ENCODE measurements at regions not wholly inside any gene's neighbourhood (a gene's known extent, or its start where the extent isn't known, plus 50 kb on each side); places are given as distances from the start of the nearest gene placed in this dataset.

- no peak overlapping the region for H3K27ac Mint-ChIP-seq
- H3K27me3 Mint-ChIP-seq (ENCODE audit: low read depth): peaks cover 2% of the 10 kb centered on the region; the same call in 1 of the 2 replicates
- ChIA-PET POLR2A (no interaction called here), CTCF (interaction anchor here (0.7 to 2.9 kb wide), 20 partner anchors 11 to 601 kb away, joined by 3 to 12 read pairs (median 4); no protein-coding TSS in a partner anchor)
- H3K36me3 Mint-ChIP-seq: peaks cover 30% of the 10 kb centered on the region
- H3K4me3 Mint-ChIP-seq: no peak overlapping the region; the same call in 1 of the 2 replicates
- peaks cover 20% of the 10 kb centered on the region for H3K4me1 Mint-ChIP-seq
- DNase-seq (ENCODE audit: low spot score) (peak; percentile 43), ATAC-seq (peak; percentile 93)
- H3K9me3 Mint-ChIP-seq: peaks cover 32% of the 10 kb centered on the region
- TF ChIP-seq, protein P1, sequence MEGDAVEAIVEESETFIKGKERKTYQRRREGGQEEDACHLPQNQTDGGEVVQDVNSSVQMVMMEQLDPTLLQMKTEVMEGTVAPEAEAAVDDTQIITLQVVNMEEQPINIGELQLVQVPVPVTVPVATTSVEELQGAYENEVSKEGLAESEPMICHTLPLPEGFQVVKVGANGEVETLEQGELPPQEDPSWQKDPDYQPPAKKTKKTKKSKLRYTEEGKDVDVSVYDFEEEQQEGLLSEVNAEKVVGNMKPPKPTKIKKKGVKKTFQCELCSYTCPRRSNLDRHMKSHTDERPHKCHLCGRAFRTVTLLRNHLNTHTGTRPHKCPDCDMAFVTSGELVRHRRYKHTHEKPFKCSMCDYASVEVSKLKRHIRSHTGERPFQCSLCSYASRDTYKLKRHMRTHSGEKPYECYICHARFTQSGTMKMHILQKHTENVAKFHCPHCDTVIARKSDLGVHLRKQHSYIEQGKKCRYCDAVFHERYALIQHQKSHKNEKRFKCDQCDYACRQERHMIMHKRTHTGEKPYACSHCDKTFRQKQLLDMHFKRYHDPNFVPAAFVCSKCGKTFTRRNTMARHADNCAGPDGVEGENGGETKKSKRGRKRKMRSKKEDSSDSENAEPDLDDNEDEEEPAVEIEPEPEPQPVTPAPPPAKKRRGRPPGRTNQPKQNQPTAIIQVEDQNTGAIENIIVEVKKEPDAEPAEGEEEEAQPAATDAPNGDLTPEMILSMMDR (IDR thresholded peaks at IDR 0.05): peak; percentile 48
- TF ChIP-seq ATF1 (CRISPR knock-in tag; IDR thresholded peaks at IDR 0.05) (no peak), CREB1 (CRISPR knock-in tag; IDR thresholded peaks at IDR 0.05) (no peak)
These were observed 347.9 kb upstream of the SPTLC3 start for GRCh38 chr20:12660918-12661317.

DNA sequence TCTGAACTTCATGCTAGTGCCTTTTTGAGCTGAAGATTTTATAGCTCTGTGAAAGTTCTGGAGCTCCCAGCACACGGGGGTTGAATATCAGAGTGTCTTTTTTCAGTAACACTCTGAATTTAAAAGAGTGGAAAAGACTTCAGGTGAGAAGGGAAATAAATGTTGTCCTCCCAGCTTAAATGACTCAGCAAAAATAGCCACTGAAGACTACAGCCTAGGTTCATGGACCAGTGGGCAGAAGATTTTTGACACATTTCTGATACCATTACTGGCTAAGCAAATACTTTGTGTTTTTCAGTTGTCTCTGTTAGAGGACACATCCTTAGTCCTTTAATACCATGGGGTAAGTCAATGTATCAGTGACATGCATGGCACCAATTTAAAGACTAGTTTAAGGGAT is 338.5 kb upstream of the SPTLC3 start:
- TF ChIP-seq CREB1 (CRISPR knock-in tag; IDR thresholded peaks at IDR 0.05) (no peak), PREB (CRISPR knock-in tag; IDR thresholded peaks at IDR 0.05; ENCODE audit: borderline replicate concordance) (no peak), GABPB1 (CRISPR knock-in tag; IDR thresholded peaks at IDR 0.05) (no peak), ZNF317 (CRISPR knock-in tag; IDR thresholded peaks at IDR 0.05; ENCODE audit: borderline replicate concordance, low read depth) (no peak), ZNF121 (CRISPR knock-in tag; IDR thresholded peaks at IDR 0.05) (no peak)
- Mint-ChIP-seq H3K9me3 (peaks cover 19% of the 10 kb centered on the region), H3K27ac (no peak overlapping the region), H3K27me3 (ENCODE audit: low read depth) (no peaks in the 10 kb centered on the region), H3K4me3 (no peak overlapping the region), H3K4me1 (peaks cover 26% of the 10 kb centered on the region), H3K36me3 (peaks cover 10% of the 10 kb centered on the region)
- POLR2A ChIA-PET: no interaction called here
- DNase-seq (ENCODE audit: low spot score) (no peak), ATAC-seq (no peak)
- CTCF ChIA-PET: no interaction called here

DNA sequence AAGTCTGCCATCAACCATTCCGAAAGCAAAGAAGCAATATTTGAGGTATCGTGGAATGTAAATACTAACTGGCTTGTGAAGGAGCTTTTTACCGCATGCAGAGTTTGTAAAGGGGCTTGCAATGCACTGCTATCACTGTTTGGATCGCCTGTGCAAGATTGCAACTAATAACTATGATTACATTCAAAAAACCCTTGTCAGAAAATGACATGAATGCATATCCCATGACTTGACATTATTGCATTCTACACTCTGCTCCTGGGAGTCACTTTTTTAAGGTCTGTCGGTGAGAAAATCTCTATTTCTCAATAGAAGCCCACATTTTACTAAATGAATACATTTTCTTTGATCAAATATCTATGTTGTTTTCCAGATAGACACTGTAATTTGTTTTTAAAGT is 335.4 kb upstream of the SPTLC3 start:
- POLR2A ChIA-PET: no interaction called here
- DNase-seq (ENCODE audit: low spot score): no peak
- Mint-ChIP-seq H3K4me3 (no peak overlapping the region), H3K36me3 (peaks cover 7% of the 10 kb centered on the region; the same call in 1 of the 2 replicates), H3K27ac (no peak overlapping the region), H3K4me1 (peaks cover 43% of the 10 kb centered on the region), H3K9me3 (peaks cover 19% of the 10 kb centered on the region), H3K27me3 (ENCODE audit: low read depth) (no peaks in the 10 kb centered on the region)
- CTCF ChIA-PET: no interaction called here
- TF ChIP-seq HMGXB4 (CRISPR knock-in tag; IDR thresholded peaks at IDR 0.05): no peak
- no peak for TF ChIP-seq CBFB (CRISPR knock-in tag; IDR thresholded peaks at IDR 0.05; ENCODE audit: low read depth)
- TF ChIP-seq PRRX2 (CRISPR knock-in tag; IDR thresholded peaks at IDR 0.05): no peak
- no peak for TF ChIP-seq ZNF423 (CRISPR knock-in tag; IDR thresholded peaks at IDR 0.05)
- no peak for ATAC-seq

DNA sequence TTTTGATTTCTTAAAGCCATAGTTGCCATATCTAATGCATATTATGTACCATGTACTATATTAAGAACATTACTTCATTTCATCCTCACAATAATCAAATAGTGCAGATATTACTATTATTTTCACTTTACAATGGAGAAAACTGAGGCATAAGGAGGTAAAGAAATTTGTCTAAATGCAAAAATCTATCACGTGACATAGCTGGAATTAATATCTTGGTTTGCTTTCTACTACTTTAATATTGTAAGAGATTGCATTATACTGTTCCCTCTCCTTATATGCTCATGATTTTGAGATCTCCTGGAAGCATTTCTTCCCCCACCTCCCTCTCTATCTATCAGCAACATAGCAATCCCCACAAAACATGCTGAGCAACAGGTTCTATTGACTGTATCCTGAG is 330.8 kb upstream of the SPTLC3 start:
- CTCF ChIA-PET: interaction anchor here (2.1 kb wide), 1 partner anchor 17 kb away, joined by 4 read pairs; no protein-coding TSS in a partner anchor
- no peaks in the 10 kb centered on the region for H3K36me3 Mint-ChIP-seq
- no peak overlapping the region for H3K4me3 Mint-ChIP-seq
- DNase-seq (ENCODE audit: low spot score) (no peak), ATAC-seq (no peak)
- H3K27me3 Mint-ChIP-seq (ENCODE audit: low read depth): no peaks in the 10 kb centered on the region
- peaks cover 44% of the 10 kb centered on the region for H3K4me1 Mint-ChIP-seq
- no peak for TF ChIP-seq TCF7 (CRISPR knock-in tag; IDR thresholded peaks at IDR 0.05; ENCODE audit: low read depth)
- TF ChIP-seq JAZF1 (CRISPR knock-in tag; IDR thresholded peaks at IDR 0.05): no peak
- no peak for TF ChIP-seq MAX (CRISPR knock-in tag; IDR thresholded peaks at IDR 0.05)
- H3K27ac Mint-ChIP-seq: no peak overlapping the region
- H3K9me3 Mint-ChIP-seq: peaks cover 3% of the 10 kb centered on the region
- POLR2A ChIA-PET: no interaction called here

Measured in WTC11 (cell line).